ENCODE measurements at regions not wholly inside any gene's neighbourhood (a gene's known extent, or its start where the extent isn't known, plus 50 kb on each side); places are given as distances from the start of the nearest gene placed in this dataset.
A peak's percentile ranks its signal among the peaks of the same experiment; 100 is the strongest.

DNA sequence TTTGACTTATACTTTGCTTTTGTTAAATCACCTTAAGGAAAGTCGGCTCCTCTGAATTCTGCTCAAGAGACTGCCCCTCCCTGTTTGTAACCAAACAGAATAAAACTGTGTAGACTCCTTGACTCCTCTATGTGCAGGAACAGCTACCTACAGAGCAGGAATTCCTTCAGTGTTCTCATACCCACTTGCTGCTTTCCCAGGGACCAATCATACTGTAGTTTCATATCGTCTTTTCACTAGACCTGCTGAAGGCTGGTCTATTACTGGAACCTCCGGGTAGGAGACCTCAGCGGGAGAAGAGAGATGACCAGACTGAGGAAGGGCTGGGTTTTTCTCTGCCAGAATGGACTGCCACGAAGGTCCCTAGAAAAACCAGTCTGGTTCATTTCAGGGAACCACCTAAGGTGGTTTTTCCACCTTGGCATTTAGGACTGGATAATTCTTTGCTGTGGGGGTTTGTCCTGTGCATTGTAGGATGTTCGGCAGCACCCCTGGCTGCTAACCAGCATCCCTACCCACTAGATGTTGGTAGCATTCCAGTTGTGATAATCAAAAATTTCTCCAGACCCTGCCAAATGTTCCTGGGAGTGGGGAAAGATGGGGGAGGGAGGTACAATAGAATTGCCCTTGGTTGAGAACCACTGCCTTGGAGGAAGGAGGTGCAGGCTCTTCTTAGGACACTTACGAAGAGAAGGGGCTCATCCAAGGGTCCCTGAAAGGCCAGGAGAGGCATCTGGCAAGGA, 80.5 kb downstream of the DNAAF9 start:
- Histone ChIP-seq H2AK5ac (ENCODE audit: low read length, severe bottlenecking) (no peak overlapping the region), H3K9ac (ENCODE audit: low read length) (no peak overlapping the region), H3K23ac (ENCODE audit: low read length in 2 of 2) (no peak overlapping the region), H3K36me3 (ENCODE audit: control insufficient read depth in 1 of 2, insufficient read depth in 2 of 2, low read depth in 1 of 2, low read length in 2 of 2) (peaks cover 53 to 74% of the 10 kb centered on the region in 2 experiments), H3K18ac (ENCODE audit: low read depth in 1 of 2, low read length in 2 of 2) (no peak overlapping the region), H3K9me3 (ENCODE audit: control insufficient read depth, low read length) (no peaks in the 10 kb centered on the region), H3K4me3 (ENCODE audit: insufficient read depth in 1 of 2, low read depth in 1 of 2, low read length in 2 of 2) (no peak overlapping the region), H4K91ac (ENCODE audit: low read length) (no peak overlapping the region), H3K4me2 (ENCODE audit: low read length, poor library complexity, severe bottlenecking) (no peak overlapping the region), H3K79me1 (replicated peaks; ENCODE audit: low read length, poor library complexity, severe bottlenecking) (peaks cover 5% of the 10 kb centered on the region), H2BK5ac (ENCODE audit: low read depth, low read length, poor library complexity, severe bottlenecking) (no peak overlapping the region), H3K27ac (ENCODE audit: low read length, poor library complexity, severe bottlenecking) (no peak overlapping the region), H2BK15ac (ENCODE audit: low read depth, poor library complexity, severe bottlenecking) (no peak overlapping the region), H2AFZ (ENCODE audit: low read depth, low read length) (no peak overlapping the region), H3K4ac (ENCODE audit: low read depth in 1 of 2, low read length in 2 of 2) (no peak overlapping the region), H4K8ac (ENCODE audit: low read length) (no peak overlapping the region), H2BK12ac (ENCODE audit: low read length in 2 of 2) (no peak overlapping the region), H2BK120ac (ENCODE audit: low read depth, low read length) (no peak overlapping the region), H3K14ac (ENCODE audit: low read length in 2 of 2) (no peak overlapping the region), H3K4me1 (ENCODE audit: control insufficient read depth, insufficient read depth, low read depth, low read length) (no peaks in the 10 kb centered on the region), H3K27me3 (ENCODE audit: control insufficient read depth in 1 of 2, insufficient read depth in 1 of 2, low read length in 2 of 2) (no peaks in the 10 kb centered on the region)
- WGBS: 86% methylated on average over 6 of the region's 7 CpGs
- no peak for DNase-seq

DNA sequence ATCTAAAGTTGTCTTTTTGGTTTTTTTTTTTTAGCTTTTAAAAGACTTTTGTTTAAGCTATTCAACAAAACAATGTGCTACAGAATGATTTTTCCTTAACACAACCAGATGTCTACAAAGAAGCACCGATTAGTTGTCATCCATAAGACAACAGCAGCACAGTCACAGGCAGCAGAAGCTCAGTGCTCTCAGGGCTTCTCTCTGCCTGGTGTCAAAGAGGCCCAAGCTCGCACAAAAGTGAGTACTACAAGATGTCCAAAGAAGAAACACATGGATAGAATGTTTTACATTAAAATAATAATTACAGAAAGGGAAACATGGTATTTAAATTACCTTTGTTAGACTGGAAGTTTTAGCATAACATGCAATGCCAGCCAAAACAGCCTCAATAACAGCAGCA, 81.6 kb downstream of the DNAAF9 start:
- H2AK5ac ChIP-seq (ENCODE audit: low read length, severe bottlenecking): no peak overlapping the region
- H4K8ac ChIP-seq (ENCODE audit: low read length): no peak overlapping the region
- no peak overlapping the region for H2BK120ac ChIP-seq (ENCODE audit: low read depth, low read length)
- 100% methylated on average over 1 of the region's 2 CpGs for WGBS
- H3K4me1 ChIP-seq (ENCODE audit: control insufficient read depth, insufficient read depth, low read depth, low read length): no peaks in the 10 kb centered on the region
- no peak overlapping the region for H2BK5ac ChIP-seq (ENCODE audit: low read depth, low read length, poor library complexity, severe bottlenecking)
- H3K4me2 ChIP-seq (ENCODE audit: low read length, poor library complexity, severe bottlenecking): no peak overlapping the region
- H2BK12ac ChIP-seq (ENCODE audit: low read length in 2 of 2): no peak overlapping the region
- peaks cover 5% of the 10 kb centered on the region for H3K79me1 ChIP-seq (replicated peaks; ENCODE audit: low read length, poor library complexity, severe bottlenecking)
- H3K9me3 ChIP-seq (ENCODE audit: control insufficient read depth, low read length): no peaks in the 10 kb centered on the region
- H3K23ac ChIP-seq (ENCODE audit: low read length in 2 of 2): no peak overlapping the region
- H3K4ac ChIP-seq (ENCODE audit: low read depth in 1 of 2, low read length in 2 of 2): no peak overlapping the region
- H3K27me3 ChIP-seq (ENCODE audit: control insufficient read depth in 1 of 2, insufficient read depth in 1 of 2, low read length in 2 of 2): no peaks in the 10 kb centered on the region
- peaks cover 54 to 76% of the 10 kb centered on the region in 2 experiments for H3K36me3 ChIP-seq (ENCODE audit: control insufficient read depth in 1 of 2, insufficient read depth in 2 of 2, low read depth in 1 of 2, low read length in 2 of 2)
- H2BK15ac ChIP-seq (ENCODE audit: low read depth, poor library complexity, severe bottlenecking): no peak overlapping the region
- no peak overlapping the region for H3K9ac ChIP-seq (ENCODE audit: low read length)
- no peak overlapping the region for H3K14ac ChIP-seq (ENCODE audit: low read length in 2 of 2)
- no peak overlapping the region for H3K27ac ChIP-seq (ENCODE audit: low read length, poor library complexity, severe bottlenecking)
- DNase-seq: no peak
- no peak overlapping the region for H3K4me3 ChIP-seq (ENCODE audit: insufficient read depth in 1 of 2, low read depth in 1 of 2, low read length in 2 of 2)
- no peak overlapping the region for H3K18ac ChIP-seq (ENCODE audit: low read depth in 1 of 2, low read length in 2 of 2)
- H4K91ac ChIP-seq (ENCODE audit: low read length): no peak overlapping the region
- H2AFZ ChIP-seq (ENCODE audit: low read depth, low read length): no peak overlapping the region

DNA sequence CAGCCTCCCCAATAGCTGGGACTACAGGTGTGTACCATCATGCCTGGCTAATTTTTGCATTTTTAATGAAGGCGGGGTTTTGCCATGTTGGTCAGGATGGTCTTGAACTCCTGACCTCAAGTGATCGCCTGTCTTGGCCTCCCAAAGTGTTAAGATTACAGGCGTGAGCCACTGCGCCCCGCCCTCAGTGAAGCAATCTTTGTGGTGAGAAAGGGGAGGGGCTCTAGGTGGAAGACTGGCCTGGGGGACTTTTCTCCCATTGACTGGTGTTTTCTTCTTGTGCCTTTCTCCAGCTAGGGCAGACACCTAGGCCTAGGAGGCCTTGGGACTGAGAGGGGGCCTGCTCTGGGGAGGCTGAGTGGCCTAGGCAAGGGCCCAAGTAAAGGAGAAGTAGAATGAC, 84.1 kb downstream of the DNAAF9 start:
- Histone ChIP-seq H4K91ac (ENCODE audit: low read length) (no peak overlapping the region), H3K4me2 (ENCODE audit: low read length, poor library complexity, severe bottlenecking) (no peak overlapping the region), H3K14ac (ENCODE audit: low read length in 2 of 2) (no peak overlapping the region), H3K4ac (ENCODE audit: low read depth in 1 of 2, low read length in 2 of 2) (no peak overlapping the region), H2AK5ac (ENCODE audit: low read length, severe bottlenecking) (no peak overlapping the region), H2BK12ac (ENCODE audit: low read length in 2 of 2) (no peak overlapping the region), H2AFZ (ENCODE audit: low read depth, low read length) (no peak overlapping the region), H3K79me1 (replicated peaks; ENCODE audit: low read length, poor library complexity, severe bottlenecking) (peaks cover 6% of the 10 kb centered on the region), H3K23ac (ENCODE audit: low read length in 2 of 2) (no peak overlapping the region), H3K9me3 (ENCODE audit: control insufficient read depth, low read length) (no peaks in the 10 kb centered on the region), H3K4me3 (ENCODE audit: insufficient read depth in 1 of 2, low read depth in 1 of 2, low read length in 2 of 2) (no peak overlapping the region), H3K36me3 (ENCODE audit: control insufficient read depth in 1 of 2, insufficient read depth in 2 of 2, low read depth in 1 of 2, low read length in 2 of 2) (peaks cover 45 to 87% of the 10 kb centered on the region in 2 experiments), H2BK120ac (ENCODE audit: low read depth, low read length) (no peak overlapping the region), H3K27me3 (ENCODE audit: control insufficient read depth in 1 of 2, insufficient read depth in 1 of 2, low read length in 2 of 2) (no peaks in the 10 kb centered on the region), H3K27ac (ENCODE audit: low read length, poor library complexity, severe bottlenecking) (no peak overlapping the region), H3K18ac (ENCODE audit: low read depth in 1 of 2, low read length in 2 of 2) (no peak overlapping the region), H2BK15ac (ENCODE audit: low read depth, poor library complexity, severe bottlenecking) (no peak overlapping the region), H3K9ac (ENCODE audit: low read length) (no peak overlapping the region), H3K4me1 (ENCODE audit: control insufficient read depth, insufficient read depth, low read depth, low read length) (no peaks in the 10 kb centered on the region), H4K8ac (ENCODE audit: low read length) (no peak overlapping the region), H2BK5ac (ENCODE audit: low read depth, low read length, poor library complexity, severe bottlenecking) (no peak overlapping the region)
- DNase-seq: no peak
- WGBS: 92% methylated on average over 5 of the region's 5 CpGs

DNA sequence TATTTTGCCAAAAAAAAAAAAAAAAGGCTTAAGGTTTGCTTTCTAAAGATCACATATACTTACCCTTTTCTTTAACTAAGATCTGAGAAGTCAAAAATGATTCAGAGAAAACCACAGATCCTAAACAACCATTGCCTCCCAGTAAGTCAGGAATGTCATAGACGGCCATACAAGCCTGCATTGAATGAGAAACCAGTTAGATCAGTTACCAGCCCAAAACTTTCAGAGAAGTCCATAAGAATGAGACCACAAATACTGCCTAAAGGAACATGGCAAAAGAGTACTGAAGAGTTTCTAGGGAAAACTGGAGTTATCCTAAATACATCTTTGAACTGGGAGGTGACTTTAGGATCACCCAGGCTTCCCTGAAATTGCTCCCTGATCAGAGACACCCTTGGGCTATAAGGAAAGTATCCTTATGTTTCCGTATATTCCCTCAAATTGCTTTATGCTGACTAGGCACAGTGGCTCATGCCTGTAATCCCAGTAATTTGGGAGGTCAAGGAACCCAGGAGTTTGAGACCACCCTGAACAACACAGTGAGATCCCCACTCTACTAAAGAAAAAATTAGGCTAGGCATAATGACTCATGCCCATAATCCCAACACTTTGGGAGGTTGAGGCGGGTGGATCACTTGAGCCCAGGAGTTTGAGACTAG, 79.4 kb upstream of the SLC4A11 start:
- Histone ChIP-seq H3K4me2 (ENCODE audit: low read length, poor library complexity, severe bottlenecking) (no peak overlapping the region), H3K9me3 (ENCODE audit: control insufficient read depth, low read length) (no peaks in the 10 kb centered on the region), H4K91ac (ENCODE audit: low read length) (no peak overlapping the region), H3K4ac (ENCODE audit: low read depth in 1 of 2, low read length in 2 of 2) (no peak overlapping the region), H3K27ac (ENCODE audit: low read length, poor library complexity, severe bottlenecking) (no peak overlapping the region), H3K4me1 (ENCODE audit: control insufficient read depth, insufficient read depth, low read depth, low read length) (peaks cover 2% of the 10 kb centered on the region), H3K18ac (ENCODE audit: low read depth in 1 of 2, low read length in 2 of 2) (no peak overlapping the region), H2BK120ac (ENCODE audit: low read depth, low read length) (no peak overlapping the region), H3K14ac (ENCODE audit: low read length in 2 of 2) (no peak overlapping the region), H2BK12ac (ENCODE audit: low read length in 2 of 2) (no peak overlapping the region), H2BK15ac (ENCODE audit: low read depth, poor library complexity, severe bottlenecking) (no peak overlapping the region), H3K79me1 (replicated peaks; ENCODE audit: low read length, poor library complexity, severe bottlenecking) (peaks cover 3% of the 10 kb centered on the region), H3K36me3 (ENCODE audit: control insufficient read depth in 1 of 2, insufficient read depth in 2 of 2, low read depth in 1 of 2, low read length in 2 of 2) (peaks cover 47 to 83% of the 10 kb centered on the region in 2 experiments), H2AFZ (ENCODE audit: low read depth, low read length) (no peak overlapping the region), H3K9ac (ENCODE audit: low read length) (no peak overlapping the region), H3K27me3 (ENCODE audit: control insufficient read depth in 1 of 2, insufficient read depth in 1 of 2, low read length in 2 of 2) (no peaks in the 10 kb centered on the region), H3K4me3 (ENCODE audit: insufficient read depth in 1 of 2, low read depth in 1 of 2, low read length in 2 of 2) (no peak overlapping the region), H2BK5ac (ENCODE audit: low read depth, low read length, poor library complexity, severe bottlenecking) (no peak overlapping the region), H2AK5ac (ENCODE audit: low read length, severe bottlenecking) (no peak overlapping the region), H3K23ac (ENCODE audit: low read length in 2 of 2) (no peak overlapping the region), H4K8ac (ENCODE audit: low read length) (no peak overlapping the region)
- 94% methylated on average over 3 of the region's 3 CpGs for WGBS
- DNase-seq: peak; percentile 36

All from mesenchymal stem cell (in vitro differentiated cells and primary cell).